ENCODE measurements at regions not wholly inside any gene's neighbourhood (a gene's known extent, or its start where the extent isn't known, plus 50 kb on each side); places are given as distances from the start of the nearest gene placed in this dataset.

DNA sequence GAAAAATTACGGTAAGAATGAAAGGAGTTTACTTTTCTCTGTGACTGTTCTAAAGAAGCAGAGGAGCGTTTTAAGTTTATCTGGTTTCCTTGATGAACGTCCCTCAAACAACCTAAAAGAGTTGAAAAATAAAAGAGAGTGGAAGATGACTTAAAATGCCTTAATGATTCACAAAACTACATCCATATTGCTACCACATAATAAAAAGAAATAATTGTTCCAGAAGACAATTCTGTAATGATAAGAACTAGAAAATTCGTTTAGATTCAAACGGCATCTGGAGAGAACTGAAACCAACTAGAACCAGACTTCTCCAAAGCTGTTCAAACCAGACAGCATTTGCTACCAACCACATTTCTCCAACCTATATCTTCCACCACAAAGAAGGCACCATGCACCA lies 68.1 kb downstream of the TEKT4 start:
- no peak overlapping the region for H3K4me3 ChIP-seq (ENCODE audit: low read depth, low read length)
- no peak for DNase-seq
- H3K36me3 ChIP-seq = no peaks in the 10 kb centered on the region
- H3K9me3 ChIP-seq (ENCODE audit: severe bottlenecking) = no peaks in the 10 kb centered on the region
- no peak for TF ChIP-seq CTCF (IDR thresholded peaks at IDR 0.05; ENCODE audit: low read depth, low read length)
- H3K27ac ChIP-seq = no peak overlapping the region
- H3K27me3 ChIP-seq (ENCODE audit: insufficient read depth, low read depth, severe bottlenecking) = peaks cover 43% of the 10 kb centered on the region

DNA sequence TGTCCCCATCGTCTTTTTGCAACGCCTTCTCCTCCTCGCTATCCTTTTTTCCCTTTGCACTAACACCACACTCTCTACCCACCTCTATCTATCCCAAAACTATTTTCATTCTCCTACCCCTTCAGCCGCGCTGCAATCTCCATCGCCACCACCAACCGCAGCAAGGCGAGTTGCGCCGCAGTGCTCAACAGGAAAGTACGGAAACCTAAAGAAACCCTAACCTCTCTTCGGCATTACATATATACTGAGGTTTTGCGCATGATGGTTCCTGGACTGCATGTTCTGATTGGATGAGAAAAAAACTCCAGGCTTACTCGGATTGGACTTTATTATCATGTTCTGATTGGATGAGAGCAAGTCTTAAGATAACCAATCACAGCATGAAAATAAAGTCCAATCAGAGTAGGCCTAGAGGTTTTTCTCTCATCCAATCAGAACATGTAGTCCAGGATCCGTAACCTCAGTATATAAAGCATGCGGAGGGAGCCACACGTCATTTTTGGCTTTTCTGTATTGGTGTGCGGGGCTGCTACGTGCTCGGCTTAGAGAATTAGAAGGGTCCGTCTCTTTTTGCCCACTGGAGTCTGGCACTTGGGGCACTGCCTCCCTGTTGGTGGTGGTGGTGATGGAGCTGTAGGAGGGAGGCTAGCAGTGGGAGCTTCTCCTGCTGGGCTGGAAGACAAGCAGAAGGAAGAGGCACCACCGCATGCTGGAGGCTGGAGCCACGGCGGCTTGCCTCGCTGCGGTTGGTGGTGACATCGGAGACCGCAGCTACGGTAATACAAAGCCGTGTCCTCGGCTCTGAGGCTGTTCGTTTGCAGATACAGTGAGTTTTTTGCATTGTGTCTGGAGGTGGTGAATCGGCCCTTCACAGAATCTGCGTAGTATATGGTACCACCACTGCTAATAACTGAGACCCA lies 76.1 kb downstream of the TEKT4 start:
- no peak for DNase-seq
- Histone ChIP-seq H3K4me3 (ENCODE audit: low read depth, low read length) (no peak overlapping the region), H3K27ac (no peak overlapping the region)

GRCh38 chr2:94955702-94956101 lies 69.8 kb upstream of the MAL start:
- Histone ChIP-seq H3K36me3 (no peaks in the 10 kb centered on the region), H3K27ac (no peak overlapping the region), H3K9me3 (ENCODE audit: severe bottlenecking) (no peaks in the 10 kb centered on the region), H3K27me3 (ENCODE audit: insufficient read depth, low read depth, severe bottlenecking) (peaks cover 83% of the 10 kb centered on the region), H3K4me3 (ENCODE audit: low read depth, low read length) (no peak overlapping the region)
- no peak for DNase-seq
- no peak for TF ChIP-seq CTCF (IDR thresholded peaks at IDR 0.05; ENCODE audit: low read depth, low read length)

More for the DNA sequence above, 76.1 kb downstream of the TEKT4 start:
- Histone ChIP-seq H3K9me3 (ENCODE audit: severe bottlenecking) (no peaks in the 10 kb centered on the region), H3K27me3 (ENCODE audit: insufficient read depth, low read depth, severe bottlenecking) (peaks cover 65% of the 10 kb centered on the region), H3K36me3 (no peaks in the 10 kb centered on the region)
- no peak for TF ChIP-seq CTCF (IDR thresholded peaks at IDR 0.05; ENCODE audit: low read depth, low read length)

DNA sequence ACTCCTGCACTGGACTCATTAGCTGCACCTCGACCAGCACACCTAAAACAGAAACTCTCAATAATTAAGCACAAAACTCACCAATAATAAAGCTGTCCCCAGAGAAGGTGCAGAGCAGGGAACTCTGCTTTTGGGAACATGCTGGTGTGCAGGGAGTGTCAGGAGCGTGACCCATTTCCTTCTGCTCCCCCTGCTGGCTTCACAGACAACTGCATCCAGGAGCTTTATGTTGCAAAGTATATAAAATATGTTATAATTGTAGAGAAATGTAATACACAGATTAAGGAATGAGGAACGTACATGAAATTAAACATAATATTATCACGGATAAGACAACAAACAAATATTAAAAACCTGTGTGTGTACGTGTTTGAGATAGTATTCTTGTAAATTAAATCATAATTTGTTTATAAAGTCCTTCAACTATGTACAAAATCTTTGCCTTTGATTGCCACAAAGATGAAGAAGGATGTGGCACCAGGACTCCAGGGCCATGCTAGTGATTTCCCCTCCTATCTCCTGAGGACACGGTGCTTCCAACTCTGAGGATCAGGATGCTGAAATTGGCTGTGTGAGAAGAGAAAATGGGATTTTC lies 68.6 kb upstream of the MAL start:
- TF ChIP-seq CTCF (IDR thresholded peaks at IDR 0.05; ENCODE audit: low read depth, low read length) = peak; percentile 73
- no peak overlapping the region for H3K27ac ChIP-seq
- peak; percentile 39 for DNase-seq
- no peaks in the 10 kb centered on the region for H3K36me3 ChIP-seq
- H3K4me3 ChIP-seq (ENCODE audit: low read depth, low read length) = no peak overlapping the region
- H3K27me3 ChIP-seq (ENCODE audit: insufficient read depth, low read depth, severe bottlenecking) = peaks cover 80% of the 10 kb centered on the region
- H3K9me3 ChIP-seq (ENCODE audit: severe bottlenecking) = no peaks in the 10 kb centered on the region

DNA sequence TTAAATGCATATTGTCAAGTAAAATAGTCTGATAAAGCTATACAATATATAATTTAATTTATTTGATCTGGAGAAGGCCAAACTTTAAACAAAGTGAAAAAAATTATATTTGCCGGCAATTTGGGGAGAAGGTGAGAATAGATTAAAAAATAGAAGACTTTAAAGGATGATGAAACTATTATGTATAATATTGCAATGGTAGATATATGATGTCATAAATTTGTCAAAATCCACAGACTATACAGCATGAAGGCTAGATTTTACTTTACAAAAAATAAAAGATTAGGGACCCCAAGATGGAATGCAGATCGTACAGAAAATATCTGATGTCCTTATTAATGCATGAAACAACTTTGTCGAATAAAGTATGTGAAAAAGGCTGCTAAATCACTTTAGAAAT lies 67.3 kb upstream of the MAL start:
- H3K27ac ChIP-seq = no peak overlapping the region
- H3K36me3 ChIP-seq = no peaks in the 10 kb centered on the region
- no peaks in the 10 kb centered on the region for H3K9me3 ChIP-seq (ENCODE audit: severe bottlenecking)
- H3K27me3 ChIP-seq (ENCODE audit: insufficient read depth, low read depth, severe bottlenecking) = peaks cover 76% of the 10 kb centered on the region
- H3K4me3 ChIP-seq (ENCODE audit: low read depth, low read length) = no peak overlapping the region
- TF ChIP-seq CTCF (IDR thresholded peaks at IDR 0.05; ENCODE audit: low read depth, low read length) = no peak
- DNase-seq = no peak

Data from WERI-Rb-1 (cell line).